DND-41 (cell line): ENCODE measurements at regions not wholly inside any gene's neighbourhood (a gene's known extent, or its start where the extent isn't known, plus 50 kb on each side); places are given as distances from the start of the nearest gene placed in this dataset.

ENCODE experiments used
- ATAC-seq: fragments of 200-7000 bp; cut with Tn5 transposase; 3 replicates; pipeline ENCODE4 v1.9.1; 2021; ENCODE audit warnings: low read depth; ENCODE audit not compliant: insufficient read depth
- DNase-seq: peaks from one replicate; pipeline ENCODE4 v3.0.0-alpha.2; 2020
- H2AFZ ChIP-seq: 2 replicates; pipeline ENCODE4 v1.6.0; 2012; ENCODE audit warnings: low read depth, low read length
- H3K27ac ChIP-seq: 2 replicates; pipeline ENCODE4 v1.5.1; 2012; ENCODE audit warnings: low read length, inconsistent platforms
- H3K27me3 ChIP-seq: fragments of 200-600 bp; sonication (generic); 2 replicates; pipeline ENCODE4 v1.6.0; 2012; ENCODE audit warnings: low read length, mild to moderate bottlenecking, inconsistent platforms; ENCODE audit not compliant: insufficient read depth, poor library complexity
- H3K36me3 ChIP-seq: 2 replicates; pipeline ENCODE4 v1.5.1; 2012; ENCODE audit warnings: low read length, inconsistent platforms; ENCODE audit not compliant: insufficient read depth
- H3K4me1 ChIP-seq: 2 replicates; pipeline ENCODE4 v1.5.1; 2012; ENCODE audit warnings: mild to moderate bottlenecking, low read length; ENCODE audit not compliant: insufficient read depth
- H3K4me2 ChIP-seq: 2 replicates; pipeline ENCODE4 v1.6.0; 2012; ENCODE audit warnings: mild to moderate bottlenecking, moderate library complexity, low read length, inconsistent platforms; ENCODE audit not compliant: insufficient read depth
- H3K4me3 ChIP-seq, 2 experiments: fragments of 200-600 bp in 1 of 2; shearing (Covaris generic) in 1 of 2; 2 replicates each; pipeline ENCODE4 v1.5.1; 2012 to 2016; ENCODE audit warnings: inconsistent platforms in 2 of 2, low read length in 2 of 2, mild to moderate bottlenecking in 2 of 2, low read depth in 1 of 2, moderate library complexity in 1 of 2
- H3K79me2 ChIP-seq: 2 replicates; pipeline ENCODE4 v1.6.0; 2012; ENCODE audit warnings: low read length, inconsistent platforms; ENCODE audit not compliant: insufficient read depth
- H3K9ac ChIP-seq: 2 replicates; pipeline ENCODE4 v1.6.0; 2012; ENCODE audit warnings: low read depth, mild to moderate bottlenecking, inconsistent platforms, low read length, moderate library complexity
- H3K9me3 ChIP-seq: 2 replicates; pipeline ENCODE4 v1.5.1; 2012; ENCODE audit warnings: low read length, moderate library complexity, mild to moderate bottlenecking, inconsistent platforms; ENCODE audit not compliant: insufficient read depth, severe bottlenecking
- H4K20me1 ChIP-seq: 2 replicates; pipeline ENCODE4 v1.6.0; 2012; ENCODE audit warnings: low read length; ENCODE audit not compliant: insufficient read depth
- CTCF ChIP-seq: IDR thresholded peaks from 2 replicates; pipeline ENCODE4 v1.5.1; 2012; ENCODE audit warnings: borderline replicate concordance, low read length, moderate library complexity, mild to moderate bottlenecking; ENCODE audit not compliant: poor library complexity, severe bottlenecking; ENCODE audit errors: extremely low read depth
- EZH2 ChIP-seq: IDR thresholded peaks from 3 replicates; pipeline ENCODE4 v1.6.1; 2012; ENCODE audit warnings: borderline replicate concordance, low read depth, mild to moderate bottlenecking, moderate library complexity, low read length, inconsistent platforms; ENCODE audit not compliant: severe bottlenecking

DNA sequence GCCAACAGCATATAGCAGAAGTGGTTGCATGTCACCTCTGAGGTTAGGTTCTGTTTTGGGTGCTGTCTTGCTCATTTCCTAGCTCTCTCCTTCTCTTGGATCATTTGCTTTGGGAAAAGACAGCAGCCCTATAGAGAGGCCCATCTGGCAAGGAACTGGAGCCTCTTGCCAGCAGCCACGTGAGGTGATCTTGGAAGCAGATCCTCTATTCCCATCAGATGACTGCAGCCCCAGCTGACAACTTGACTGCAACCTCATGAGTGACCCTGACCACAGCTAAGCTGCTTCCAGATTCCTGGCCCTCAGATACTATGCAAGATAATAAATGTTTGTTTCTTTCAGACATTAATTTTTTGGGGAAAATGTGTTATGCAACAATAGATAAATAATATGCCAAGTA lies 213.3 kb upstream of the HS3ST4 start:
- H3K27me3 ChIP-seq = no peaks in the 10 kb centered on the region
- H3K4me1 ChIP-seq = no peaks in the 10 kb centered on the region
- H3K9ac ChIP-seq = no peak overlapping the region
- no peaks in the 10 kb centered on the region for H3K79me2 ChIP-seq
- H2AFZ ChIP-seq = no peak overlapping the region
- H3K36me3 ChIP-seq = no peaks in the 10 kb centered on the region
- no peak overlapping the region for H3K4me3 ChIP-seq
- no peak overlapping the region for H3K27ac ChIP-seq
- H3K4me2 ChIP-seq = no peak overlapping the region
- H4K20me1 ChIP-seq = no peaks in the 10 kb centered on the region
- H3K9me3 ChIP-seq = no peaks in the 10 kb centered on the region
- DNase-seq = no peak
- no peak for ATAC-seq
- no peak for TF ChIP-seq CTCF
- no peak for TF ChIP-seq EZH2

DNA sequence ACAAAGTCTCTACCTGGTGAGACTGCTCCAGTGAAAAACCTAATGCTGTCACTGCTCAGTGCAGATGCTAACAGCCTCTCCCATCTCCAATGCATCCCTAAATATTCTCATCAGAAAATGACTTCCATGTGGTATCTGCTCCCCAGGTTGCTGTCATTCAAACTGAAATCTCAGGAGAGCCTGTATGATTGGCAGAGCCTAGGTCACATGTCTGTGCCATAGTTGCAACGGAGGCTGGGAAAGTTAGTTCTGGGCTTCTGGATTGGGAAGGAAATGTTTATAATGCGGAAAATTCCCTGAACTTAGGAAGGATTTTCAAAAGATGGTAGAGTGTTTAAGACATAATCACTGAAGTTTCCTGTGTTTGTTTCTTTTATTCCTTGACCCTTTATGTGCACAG lies 206.4 kb upstream of the ZKSCAN2 start:
- DNase-seq (no peak), ATAC-seq (no peak)
- Histone ChIP-seq H4K20me1 (no peaks in the 10 kb centered on the region), H3K36me3 (no peaks in the 10 kb centered on the region), H3K4me1 (no peaks in the 10 kb centered on the region), H3K9me3 (no peaks in the 10 kb centered on the region), H3K9ac (no peak overlapping the region), H3K27me3 (no peaks in the 10 kb centered on the region), H2AFZ (no peak overlapping the region), H3K4me2 (no peak overlapping the region), H3K27ac (no peak overlapping the region), H3K79me2 (no peaks in the 10 kb centered on the region), H3K4me3 (no peak overlapping the region)
- no peak for TF ChIP-seq EZH2
- TF ChIP-seq CTCF = no peak

DNA sequence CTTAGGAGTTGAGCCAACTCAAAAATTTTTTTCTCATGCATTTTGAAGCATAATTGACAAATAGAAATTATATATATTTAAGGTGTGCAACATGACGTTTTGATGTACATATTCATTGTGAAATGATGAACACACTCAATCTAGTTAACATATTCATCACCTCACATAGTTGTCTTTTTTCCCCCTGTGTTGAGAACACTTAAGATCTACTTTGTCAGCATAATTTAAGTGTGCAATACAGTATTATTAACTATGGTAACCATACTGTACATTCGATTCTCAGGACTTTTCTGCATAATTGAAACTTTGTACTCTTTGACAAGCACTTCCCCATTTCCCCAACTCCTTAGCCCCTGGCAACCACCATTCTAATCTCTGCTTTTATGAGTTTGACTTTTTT lies 192.2 kb upstream of the ZKSCAN2 start:
- DNase-seq (no peak), ATAC-seq (no peak)
- Histone ChIP-seq H3K79me2 (no peaks in the 10 kb centered on the region), H3K27me3 (no peaks in the 10 kb centered on the region), H3K4me1 (no peaks in the 10 kb centered on the region), H2AFZ (no peak overlapping the region), H4K20me1 (no peaks in the 10 kb centered on the region), H3K36me3 (no peaks in the 10 kb centered on the region), H3K9ac (no peak overlapping the region), H3K4me3 (no peak overlapping the region), H3K4me2 (no peak overlapping the region), H3K9me3 (no peaks in the 10 kb centered on the region), H3K27ac (no peak overlapping the region)
- no peak for TF ChIP-seq CTCF
- no peak for TF ChIP-seq EZH2

DNA sequence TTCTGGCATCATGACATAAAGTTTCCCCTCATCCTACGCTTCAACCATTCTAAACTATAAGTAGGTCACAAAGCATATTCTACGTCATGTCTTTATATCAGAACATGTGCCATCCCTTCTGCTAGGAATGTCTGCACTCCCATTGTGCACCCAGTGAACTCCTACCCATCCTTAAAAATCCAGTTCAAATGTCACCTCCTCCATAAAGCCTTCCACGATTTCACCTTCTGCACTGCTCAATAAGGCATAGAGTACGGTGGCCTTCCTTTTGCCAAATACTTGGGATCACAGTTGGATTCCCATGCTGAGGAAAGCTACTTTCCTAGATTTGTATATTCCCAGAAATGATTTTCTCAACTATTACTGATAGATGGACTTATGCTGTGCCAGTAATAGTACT lies 186.3 kb upstream of the ZKSCAN2 start:
- Histone ChIP-seq H4K20me1 (no peaks in the 10 kb centered on the region), H3K4me2 (no peak overlapping the region), H3K27ac (no peak overlapping the region), H3K9me3 (no peaks in the 10 kb centered on the region), H3K4me3 (no peak overlapping the region), H3K4me1 (no peaks in the 10 kb centered on the region), H3K36me3 (no peaks in the 10 kb centered on the region), H3K9ac (no peak overlapping the region), H2AFZ (no peak overlapping the region), H3K79me2 (no peaks in the 10 kb centered on the region), H3K27me3 (no peaks in the 10 kb centered on the region)
- DNase-seq (no peak), ATAC-seq (no peak)
- TF ChIP-seq EZH2 = no peak
- no peak for TF ChIP-seq CTCF
